H1 (cell line): ENCODE measurements at regions not wholly inside any gene's neighbourhood (a gene's known extent, or its start where the extent isn't known, plus 50 kb on each side); places are given as distances from the start of the nearest gene placed in this dataset.

Experiments used
- CTCF ChIA-PET: fragments of 300-600 bp; sonication (Branson Sonifier 250); formaldehyde crosslinking; loops from one replicate; lab custom pipeline; 2021; ENCODE audit not compliant: partially characterized antibody; lab: Charles Lee
- POLR2A ChIA-PET: fragments of 300-600 bp; sonication (Branson Sonifier 250); formaldehyde crosslinking; loops from one replicate; lab custom pipeline; 2021; ENCODE audit warnings: inconsistent platforms; ENCODE audit not compliant: partially characterized antibody; lab: Charles Lee
- DNase-seq, 2 experiments: peaks; one replicate each; pipeline versions ENCODE4 v3.0.0 to v3.0.0-alpha.2; 2010 to 2022; ENCODE audit warnings: low spot score in 2 of 2, low read depth in 1 of 2, mixed read lengths in 1 of 2
- FAIRE-seq: peaks from 2 replicates; lab custom pipeline; 2011; peaks lifted over from hg19 to GRCh38; lab: Jason Lieb, UNC
- H2AFZ ChIP-seq: 2 replicates; pipeline ENCODE4 v1.8.1; 2012; ENCODE audit warnings: low read length, inconsistent platforms
- H2AK5ac ChIP-seq: 2 replicates; pipeline ENCODE4 v1.6.1; 2013; ENCODE audit warnings: low read depth, low read length
- H2BK120ac ChIP-seq: replicated peaks from 2 replicates; pipeline ENCODE3; 2013; ENCODE audit warnings: low read depth, low read length, inconsistent platforms
- H2BK12ac ChIP-seq: 2 replicates; pipeline ENCODE4 v1.6.1; 2013; ENCODE audit warnings: low read depth, low read length
- H2BK15ac ChIP-seq: 2 replicates; pipeline ENCODE4 v1.6.1; 2013; ENCODE audit warnings: low read length
- H2BK20ac ChIP-seq: 2 replicates; pipeline ENCODE4 v1.6.1; 2013; ENCODE audit warnings: low read length
- H2BK5ac ChIP-seq: 2 replicates; pipeline ENCODE4 v1.6.1; 2013; ENCODE audit warnings: low read depth, low read length
- H3K14ac ChIP-seq: 2 replicates; pipeline ENCODE4 v1.6.1; 2013; ENCODE audit warnings: inconsistent platforms; ENCODE audit not compliant: insufficient read length
- H3K18ac ChIP-seq: 2 replicates; pipeline ENCODE4 v1.6.1; 2013; ENCODE audit warnings: low read length; ENCODE audit errors: extremely low read depth
- H3K23ac ChIP-seq: 2 replicates; pipeline ENCODE4 v1.6.1; 2013; ENCODE audit warnings: inconsistent platforms; ENCODE audit not compliant: insufficient read length
- H3K23me2 ChIP-seq: 2 replicates; pipeline ENCODE4 v1.6.1; 2013; ENCODE audit warnings: low read depth, low read length
- H3K27ac ChIP-seq: 2 replicates; pipeline ENCODE4 v1.6.1; 2011; ENCODE audit warnings: low read depth, low read length, inconsistent platforms
- H3K27me3 ChIP-seq, 4 experiments: replicated peaks in 1 of 4; 1 replicate in 1 of 4; 2 replicates in 3 of 4; pipeline versions ENCODE4 v1.6.1 to v1.8.1; 2011 to 2013; ENCODE audit warnings: low read length in 3 of 4, mild to moderate bottlenecking in 3 of 4, inconsistent platforms in 2 of 4, mixed read lengths in 2 of 4, moderate library complexity in 1 of 4; ENCODE audit not compliant: control insufficient read depth in 3 of 4, insufficient read depth in 3 of 4; ENCODE audit errors: extremely low read depth in 1 of 4
- H3K36me3 ChIP-seq, 4 experiments: 2 replicates each; pipeline versions ENCODE4 v1.6.1 to v1.8.1; 2011 to 2013; ENCODE audit warnings: mild to moderate bottlenecking in 4 of 4, low read length in 3 of 4, moderate library complexity in 2 of 4, control low read depth in 1 of 4, inconsistent platforms in 1 of 4; ENCODE audit not compliant: insufficient read depth in 4 of 4, control insufficient read depth in 2 of 4
- H3K4ac ChIP-seq: replicated peaks from 2 replicates; pipeline ENCODE3; 2013; ENCODE audit warnings: low read length, low read depth, mixed read lengths, inconsistent platforms; ENCODE audit not compliant: insufficient read length
- H3K4me1 ChIP-seq, 4 experiments: replicated peaks in 1 of 4; 1 replicate in 1 of 4; 2 replicates in 3 of 4; pipeline versions ENCODE4 v1.6.1 to v1.8.1; 2011 to 2013; ENCODE audit warnings: low read length in 3 of 4, inconsistent platforms in 2 of 4, mixed read lengths in 1 of 4; ENCODE audit not compliant: insufficient read depth in 4 of 4, control insufficient read depth in 3 of 4
- H3K4me2 ChIP-seq, 2 experiments: 2 replicates each; pipeline versions ENCODE4 v1.6.1 to v1.8.1; 2011 to 2013; ENCODE audit warnings: low read depth in 2 of 2, low read length in 2 of 2, control low read depth in 1 of 2, inconsistent platforms in 1 of 2, mild to moderate bottlenecking in 1 of 2; ENCODE audit not compliant: insufficient read depth in 1 of 2
- H3K4me3 ChIP-seq, 4 experiments: fragments of 200-600, 300-600 bp in 1 of 4; sonication (generic), shearing (Covaris generic), sonication (Bioruptor Twin) in 1 of 4; 2 replicates each; pipeline versions ENCODE4 v1.5.1 to v1.8.1; 2011 to 2016; ENCODE audit warnings: low read length in 4 of 4, low read depth in 3 of 4, control low read depth in 2 of 4, inconsistent platforms in 2 of 4, mild to moderate bottlenecking in 2 of 4, mixed read lengths in 1 of 4, moderate library complexity in 1 of 4; ENCODE audit not compliant: insufficient read depth in 2 of 4; ENCODE audit errors: extremely low read depth in 1 of 4
- H3K56ac ChIP-seq: replicated peaks from 2 replicates; pipeline ENCODE3; 2013; ENCODE audit warnings: low read depth, mild to moderate bottlenecking, mixed read lengths, low read length, inconsistent platforms; ENCODE audit not compliant: insufficient read length
- H3K79me1 ChIP-seq: 2 replicates; pipeline ENCODE4 v1.6.1; 2013; ENCODE audit warnings: low read depth, low read length, control low read depth
- H3K79me2 ChIP-seq, 2 experiments: 2 replicates each; pipeline versions ENCODE4 v1.6.1 to v1.8.1; 2012 to 2013; ENCODE audit warnings: low read length in 2 of 2, mild to moderate bottlenecking in 2 of 2, inconsistent platforms in 1 of 2; ENCODE audit not compliant: insufficient read depth in 2 of 2, control insufficient read depth in 1 of 2
- H3K9ac ChIP-seq, 4 experiments: replicated peaks in 1 of 4; 1 replicate in 1 of 4; 2 replicates in 3 of 4; pipeline versions ENCODE4 v1.6.1 to v1.8.1; 2011 to 2013; ENCODE audit warnings: low read depth in 3 of 4, low read length in 3 of 4, control low read depth in 2 of 4, mild to moderate bottlenecking in 2 of 4, moderate library complexity in 2 of 4, inconsistent platforms in 1 of 4; ENCODE audit errors: extremely low read depth in 1 of 4
- H3K9me3 ChIP-seq, 2 experiments: 2 replicates each; pipeline versions ENCODE4 v1.6.1 to v1.8.1; 2012 to 2013; ENCODE audit warnings: mild to moderate bottlenecking in 2 of 2, moderate library complexity in 2 of 2, control low read depth in 1 of 2, inconsistent platforms in 1 of 2, low read depth in 1 of 2, low read length in 1 of 2, mixed read lengths in 1 of 2; ENCODE audit not compliant: insufficient read depth in 2 of 2
- H4K20me1 ChIP-seq, 2 experiments: replicated peaks in 1 of 2; 2 replicates each; pipeline versions ENCODE3 to v1.8.1; 2011 to 2013; ENCODE audit warnings: inconsistent platforms in 2 of 2, low read length in 2 of 2, mild to moderate bottlenecking in 1 of 2; ENCODE audit not compliant: insufficient read depth in 2 of 2, control insufficient read depth in 1 of 2
- H4K5ac ChIP-seq: 2 replicates; pipeline ENCODE4 v1.6.1; 2013; ENCODE audit warnings: low read length, low read depth, mixed read lengths, inconsistent platforms; ENCODE audit not compliant: insufficient read length
- H4K8ac ChIP-seq: 2 replicates; pipeline ENCODE4 v1.8.0; 2013; ENCODE audit warnings: mild to moderate bottlenecking, moderate library complexity, low read length, inconsistent platforms; ENCODE audit not compliant: insufficient read depth; ENCODE audit errors: extremely low read depth
- H4K91ac ChIP-seq: replicated peaks from 2 replicates; pipeline ENCODE3; 2013; ENCODE audit warnings: low read length, mixed read lengths, inconsistent platforms; ENCODE audit not compliant: insufficient read length
- ATF3 ChIP-seq: IDR thresholded peaks from 2 replicates; pipeline ENCODE4 v1.6.1; 2011; ENCODE audit warnings: low read depth, mild to moderate bottlenecking, low read length; ENCODE audit not compliant: insufficient read depth
- BRCA1 ChIP-seq: IDR thresholded peaks from 2 replicates; pipeline ENCODE4 v1.6.1; 2012; ENCODE audit warnings: low read depth, low read length, improper control_type of control experiment
- CEBPB ChIP-seq: IDR thresholded peaks from 2 replicates; pipeline ENCODE4 v1.6.1; 2012; ENCODE audit warnings: low read depth, low read length
- CHD1 ChIP-seq: IDR thresholded peaks from 2 replicates; pipeline ENCODE4 v1.6.1; 2012; ENCODE audit warnings: low read depth, low read length, improper control_type of control experiment
- E2F6 ChIP-seq: IDR thresholded peaks from 2 replicates; pipeline ENCODE4 v1.6.1; 2012; ENCODE audit warnings: inconsistent platforms
- HDAC6 ChIP-seq: IDR thresholded peaks from one replicate; pipeline ENCODE4 v1.7.1; 2012; ENCODE audit warnings: low read depth, mild to moderate bottlenecking, inconsistent platforms, low read length, moderate library complexity
- JUND ChIP-seq: IDR thresholded peaks from 2 replicates; pipeline ENCODE4 v1.6.1; 2011; ENCODE audit warnings: mild to moderate bottlenecking, improper control_type of control experiment, low read length
- KDM4A ChIP-seq: IDR thresholded peaks from one replicate; pipeline ENCODE4 v1.7.1; 2012; ENCODE audit warnings: low read depth, mild to moderate bottlenecking, moderate library complexity, low read length, inconsistent platforms; ENCODE audit not compliant: severe bottlenecking
- NANOG ChIP-seq: IDR thresholded peaks from 2 replicates; pipeline ENCODE4 v1.6.1; 2011; ENCODE audit warnings: low read length, low read depth, mild to moderate bottlenecking, inconsistent platforms; ENCODE audit not compliant: insufficient read depth, poor library complexity, severe bottlenecking
- POLR2AphosphoS5 ChIP-seq: IDR thresholded peaks from 2 replicates; pipeline ENCODE4 v1.6.1; 2011; ENCODE audit warnings: low read depth, low read length
- RAD21 ChIP-seq, 2 experiments: IDR thresholded peaks in 1 of 2; conservative IDR thresholded peaks in 1 of 2; 2 replicates each; pipeline ENCODE4 v1.6.1; 2011; ENCODE audit warnings: low read depth in 2 of 2, low read length in 2 of 2, improper control_type of control experiment in 1 of 2, inconsistent platforms in 1 of 2, mild to moderate bottlenecking in 1 of 2, moderate library complexity in 1 of 2
- SRF ChIP-seq: IDR thresholded peaks from 2 replicates; pipeline ENCODE4 v1.6.1; 2011; ENCODE audit warnings: mild to moderate bottlenecking, low read depth, low read length, moderate library complexity
- TBP ChIP-seq: IDR thresholded peaks from 2 replicates; pipeline ENCODE4 v1.6.1; 2011; ENCODE audit warnings: low read depth, low read length, improper control_type of control experiment
- TEAD4 ChIP-seq: IDR thresholded peaks from 2 replicates; pipeline ENCODE4 v1.6.1; 2012; ENCODE audit warnings: low read depth, low read length, inconsistent platforms, mixed read lengths
- WGBS, 2 experiments: shearing (Covaris generic) in 1 of 2; methylation state at CpG; one replicate each; pipeline versions ENCODE4 v1.1.6 to v1.1.7; 2013 to 2015; ENCODE audit warnings: low lambda C conversion rate in 2 of 2, mixed read lengths in 2 of 2, inconsistent platforms in 1 of 2, low coverage in 1 of 2, missing lambda C conversion rate in 1 of 2; ENCODE audit not compliant: insufficient replicate concordance in 2 of 2, insufficient coverage in 1 of 2, insufficient read length in 1 of 2; ENCODE audit errors: extremely low coverage in 1 of 2, missing lambda C conversion rate in 1 of 2; 5-methylcytosine and 5-hydroxymethylcytosine counted together

GRCh38 chr14:89730687-89731086 is 223.8 kb downstream of the EFCAB11 start:
- no peak overlapping the region for H2BK20ac ChIP-seq
- TF ChIP-seq BRCA1 (no peak), RAD21 (IDR thresholded peaks at IDR 0.05 in 1 of 2, conservative IDR thresholded peaks at IDR 0.05 in 1 of 2; ENCODE audit: low read depth in 2 of 2, low read length in 2 of 2) (no peak), ATF3 (no peak), CHD1 (no peak), NANOG (no peak), TEAD4 (no peak), KDM4A (no peak), CEBPB (no peak), E2F6 (no peak), HDAC6 (no peak), TBP (no peak), POLR2AphosphoS5 (no peak), SRF (no peak), JUND (no peak)

More at GRCh38 chr14:89730687-89731086, 223.8 kb downstream of the EFCAB11 start:
- POLR2A ChIA-PET: no interaction called here
- no peak for FAIRE-seq
- no peaks in the 10 kb centered on the region for H4K20me1 ChIP-seq
- H3K27ac ChIP-seq: no peak overlapping the region
- CTCF ChIA-PET: interaction anchor here (0.7 kb wide), 1 partner anchor 297 kb away, joined by 3 read pairs; no protein-coding TSS in a partner anchor
- 83% methylated on average over 5 of the region's 5 CpGs; no CpG with 5 or more reads in 1 of the 2 experiments for WGBS, 2 experiments
- no peak for DNase-seq
- H2AFZ ChIP-seq: no peak overlapping the region
- H3K9me3 ChIP-seq: no peaks in the 10 kb centered on the region
- no peak overlapping the region for H4K91ac ChIP-seq
- H3K79me2 ChIP-seq: no peaks in the 10 kb centered on the region
- no peak overlapping the region for H3K4me3 ChIP-seq
- H3K14ac ChIP-seq: no peak overlapping the region
- H3K23ac ChIP-seq: no peak overlapping the region
- H3K9ac ChIP-seq: no peak overlapping the region
- H2BK5ac ChIP-seq: no peak overlapping the region
- no peaks in the 10 kb centered on the region for H3K23me2 ChIP-seq
- no peak overlapping the region for H2BK120ac ChIP-seq
- H2BK15ac ChIP-seq: no peak overlapping the region
- H2AK5ac ChIP-seq: no peak overlapping the region
- H3K4ac ChIP-seq: no peak overlapping the region
- H3K4me2 ChIP-seq: no peak overlapping the region
- H4K8ac ChIP-seq: no peak overlapping the region
- no peaks in the 10 kb centered on the region for H3K4me1 ChIP-seq
- no peak overlapping the region for H3K18ac ChIP-seq
- no peak overlapping the region for H4K5ac ChIP-seq
- no peaks in the 10 kb centered on the region for H3K36me3 ChIP-seq
- no peak overlapping the region for H2BK12ac ChIP-seq
- H3K79me1 ChIP-seq: no peaks in the 10 kb centered on the region
- no peaks in the 10 kb centered on the region for H3K27me3 ChIP-seq
- no peak overlapping the region for H3K56ac ChIP-seq
